Kidney (tissue), 13 donors: ENCODE measurements at regions not wholly inside any gene's neighbourhood (a gene's known extent, or its start where the extent isn't known, plus 50 kb on each side); places are given as distances from the start of the nearest gene placed in this dataset.

Source experiments
- DNase-seq, 5 donors: peaks; one replicate each; pipeline ENCODE4 v3.0.0-alpha.2; 2013 to 2020
- FAIRE-seq: peaks from 2 replicates; lab custom pipeline; 2012; peaks lifted over from hg19 to GRCh38; lab: Jason Lieb, UNC
- H3K27ac ChIP-seq, 2 donors: one replicate each; pipeline ENCODE4 v1.7.0; 2013; ENCODE audit warnings: low read depth in 2 of 2, low read length in 2 of 2, inconsistent platforms in 1 of 2
- H3K27me3 ChIP-seq: one replicate; pipeline ENCODE4 v1.7.1; 2013; ENCODE audit warnings: low read length, inconsistent platforms; ENCODE audit not compliant: control insufficient read depth, insufficient read depth
- H3K36me3 ChIP-seq, 3 donors: one replicate each; pipeline versions ENCODE4 v1.7.0 to v1.7.1; 2013; ENCODE audit warnings: low read length in 3 of 3, control low read depth in 1 of 3, inconsistent platforms in 1 of 3; ENCODE audit not compliant: insufficient read depth in 3 of 3, control insufficient read depth in 2 of 3
- H3K4me1 ChIP-seq, 3 donors: one replicate each; pipeline versions ENCODE4 v1.7.0 to v1.7.1; 2013; ENCODE audit warnings: low read length in 3 of 3, inconsistent platforms in 1 of 3, low read depth in 1 of 3; ENCODE audit not compliant: control insufficient read depth in 2 of 3, insufficient read depth in 2 of 3
- H3K4me3 ChIP-seq, 3 donors: one replicate each; pipeline versions ENCODE4 v1.7.0 to v1.8.1; 2013; ENCODE audit warnings: low read length in 3 of 3, control low read depth in 1 of 3, inconsistent platforms in 1 of 3
- H3K9ac ChIP-seq, 3 donors: one replicate each; pipeline versions ENCODE4 v1.7.0 to v1.7.1; 2013; ENCODE audit warnings: low read length in 3 of 3, control low read depth in 1 of 3, inconsistent platforms in 1 of 3
- H3K9me3 ChIP-seq, 3 donors: one replicate each; pipeline versions ENCODE4 v1.7.0 to v1.7.1; 2013; ENCODE audit warnings: low read length in 3 of 3, control low read depth in 1 of 3, inconsistent platforms in 1 of 3; ENCODE audit not compliant: control insufficient read depth in 2 of 3, insufficient read depth in 1 of 3
- intact Hi-C: fragments of 100-400 bp; cut with DNase I; formaldehyde crosslinking; loops from one replicate; pipeline ENCODE4 v1.11.1; 2022
- TF ChIP-seq, protein P1 (sequence below): IDR thresholded peaks from 3 replicates; pipeline ENCODE4 v1.5.1; 2012; ENCODE audit warnings: mild to moderate bottlenecking, moderate library complexity, borderline replicate concordance; ENCODE audit not compliant: insufficient read depth; ENCODE audit errors: extremely low read depth
- donor health status: control.
- donor health status: control.
- donor health status: control.
- donor health status: control.
- donor health status: control.
- donor health status: DM: yes; HTN: yes; CAD: no.
- donor health status: Normal renal cell carcinoma (clear cell type).

DNA sequence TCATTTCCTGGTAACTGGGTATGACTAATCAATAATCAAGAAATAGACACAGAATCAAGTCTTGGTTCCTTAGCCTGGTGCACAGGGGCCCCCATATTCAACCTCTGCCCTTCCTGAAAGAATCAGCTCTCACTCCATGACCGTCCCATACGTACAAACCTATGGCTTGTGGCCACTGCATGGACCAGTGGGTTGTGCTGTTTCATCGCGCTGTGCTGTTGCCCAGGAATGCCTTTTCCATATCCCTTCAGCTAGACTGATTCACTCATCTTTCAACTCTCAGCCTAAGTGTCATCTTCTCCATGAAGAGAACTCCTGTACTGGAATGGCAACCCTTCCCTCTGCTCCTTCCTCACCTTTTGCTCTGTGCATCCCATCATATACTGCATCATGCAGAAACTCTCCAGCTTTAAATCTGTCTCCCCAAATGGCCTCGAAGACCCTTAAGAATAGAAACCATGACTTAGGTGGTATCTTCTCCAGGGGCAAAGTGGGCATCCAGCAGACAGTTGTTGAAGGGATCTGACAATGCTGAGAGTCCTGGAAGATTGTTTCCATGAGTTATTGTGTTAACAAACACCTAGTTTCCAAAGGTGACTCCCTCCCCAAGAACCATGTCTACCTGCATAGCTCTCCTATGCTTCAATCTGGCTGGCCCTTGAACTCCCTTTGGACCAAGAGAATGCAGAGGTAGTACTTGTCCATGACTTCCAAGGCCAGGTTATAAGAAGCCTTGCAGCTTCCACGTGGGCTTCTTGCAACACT is 180.8 kb downstream of the ACTL7B start:
- Histone ChIP-seq H3K4me3 (no peak overlapping the region), H3K27ac (no peak overlapping the region), H3K4me1 (no peaks in the 10 kb centered on the region), H3K9me3 (no peaks in the 10 kb centered on the region), H3K27me3 (no peaks in the 10 kb centered on the region), H3K36me3 (no peaks in the 10 kb centered on the region), H3K9ac (no peak overlapping the region)
- no peak for DNase-seq
- TF ChIP-seq, protein P1, sequence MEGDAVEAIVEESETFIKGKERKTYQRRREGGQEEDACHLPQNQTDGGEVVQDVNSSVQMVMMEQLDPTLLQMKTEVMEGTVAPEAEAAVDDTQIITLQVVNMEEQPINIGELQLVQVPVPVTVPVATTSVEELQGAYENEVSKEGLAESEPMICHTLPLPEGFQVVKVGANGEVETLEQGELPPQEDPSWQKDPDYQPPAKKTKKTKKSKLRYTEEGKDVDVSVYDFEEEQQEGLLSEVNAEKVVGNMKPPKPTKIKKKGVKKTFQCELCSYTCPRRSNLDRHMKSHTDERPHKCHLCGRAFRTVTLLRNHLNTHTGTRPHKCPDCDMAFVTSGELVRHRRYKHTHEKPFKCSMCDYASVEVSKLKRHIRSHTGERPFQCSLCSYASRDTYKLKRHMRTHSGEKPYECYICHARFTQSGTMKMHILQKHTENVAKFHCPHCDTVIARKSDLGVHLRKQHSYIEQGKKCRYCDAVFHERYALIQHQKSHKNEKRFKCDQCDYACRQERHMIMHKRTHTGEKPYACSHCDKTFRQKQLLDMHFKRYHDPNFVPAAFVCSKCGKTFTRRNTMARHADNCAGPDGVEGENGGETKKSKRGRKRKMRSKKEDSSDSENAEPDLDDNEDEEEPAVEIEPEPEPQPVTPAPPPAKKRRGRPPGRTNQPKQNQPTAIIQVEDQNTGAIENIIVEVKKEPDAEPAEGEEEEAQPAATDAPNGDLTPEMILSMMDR, result no peak
- FAIRE-seq, result no peak
- intact Hi-C loops, result no loop called here

DNA sequence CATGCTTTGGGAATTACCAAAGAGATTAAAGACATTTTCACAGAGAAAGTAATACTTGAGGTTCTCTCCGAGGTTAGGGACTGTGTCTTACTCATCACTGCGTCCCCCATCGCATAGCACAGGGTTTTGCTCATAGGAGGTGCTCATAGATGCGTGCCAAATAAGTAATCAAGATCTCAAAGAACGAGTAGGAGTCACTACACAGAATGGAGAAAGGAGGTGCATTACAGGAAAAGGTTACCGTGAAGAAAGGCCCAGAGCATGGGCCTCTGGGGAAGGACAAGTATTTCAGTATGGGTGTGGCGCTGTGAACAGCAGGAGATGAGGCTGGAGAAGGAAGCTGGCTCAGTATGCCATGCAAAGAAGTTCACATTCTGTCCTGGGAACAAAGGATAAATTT is 182.4 kb downstream of the ACTL7B start:
- Histone ChIP-seq H3K4me1 (no peaks in the 10 kb centered on the region), H3K27ac (no peak overlapping the region), H3K4me3 (no peak overlapping the region), H3K27me3 (no peaks in the 10 kb centered on the region), H3K9me3 (no peaks in the 10 kb centered on the region), H3K36me3 (no peaks in the 10 kb centered on the region), H3K9ac (no peak overlapping the region)
- FAIRE-seq (no peak), DNase-seq (no peak)
- TF ChIP-seq, protein P1, result no peak
- intact Hi-C loops, result no loop called here

DNA sequence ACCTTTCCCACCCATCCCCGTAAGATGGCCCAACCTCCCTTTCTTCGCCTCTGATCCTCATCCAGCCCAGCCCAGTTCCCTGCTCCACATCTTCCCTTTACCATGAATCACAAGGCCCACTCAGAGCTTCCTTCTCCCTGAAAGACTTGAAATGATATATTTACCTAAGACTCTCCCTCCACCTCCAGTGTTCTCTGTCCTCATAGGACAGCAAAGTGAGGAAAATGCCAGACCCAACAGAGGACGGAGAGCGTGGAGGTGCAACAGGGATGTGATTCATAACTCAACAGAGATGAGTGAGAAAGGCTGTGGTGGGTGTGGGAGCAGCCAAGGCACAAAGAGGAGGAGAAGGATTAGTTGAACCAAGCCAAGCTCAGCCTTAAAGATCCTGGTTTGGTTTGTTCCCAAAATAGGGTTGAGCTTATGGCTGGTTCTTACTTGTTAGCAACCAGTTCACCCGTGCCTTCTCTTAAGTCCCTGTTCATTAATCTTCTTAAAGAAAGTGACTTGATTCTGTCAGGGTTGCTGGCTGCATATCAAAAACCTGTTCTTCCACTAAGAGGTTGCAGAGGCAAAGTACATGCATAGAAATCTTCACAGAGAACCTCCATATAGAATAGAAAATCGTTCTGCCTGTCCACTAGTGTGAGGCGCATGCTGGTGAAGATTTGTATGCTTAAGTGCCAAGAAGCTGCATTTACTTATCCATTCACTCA is 183.2 kb downstream of the ACTL7B start:
- DNase-seq (no peak), FAIRE-seq (no peak)
- Histone ChIP-seq H3K9ac (no peak overlapping the region), H3K4me1 (no peaks in the 10 kb centered on the region), H3K27ac (no peak overlapping the region), H3K27me3 (no peaks in the 10 kb centered on the region), H3K9me3 (no peaks in the 10 kb centered on the region), H3K4me3 (no peak overlapping the region), H3K36me3 (no peaks in the 10 kb centered on the region)
- intact Hi-C loops, result no loop called here
- TF ChIP-seq, protein P1, result no peak
